HG03135 (cell line): ENCODE measurements at regions not wholly inside any gene's neighbourhood (a gene's known extent, or its start where the extent isn't known, plus 50 kb on each side); places are given as distances from the start of the nearest gene placed in this dataset.
A peak's percentile ranks its signal among the peaks of the same experiment; 100 is the strongest.
"Not testable (repeated sequence)": the region's sequence is repeated elsewhere in the genome, so short reads cannot be mapped to it uniquely, and the experiment has no call there.

Source experiments
- ATAC-seq: cut with Tn5 transposase; IDR thresholded peaks from one replicate; pipeline ENCODE4 v1.9.1; 2021; ENCODE audit warnings: mild to moderate bottlenecking, moderate library complexity; ENCODE audit not compliant: unreplicated experiment

DNA sequence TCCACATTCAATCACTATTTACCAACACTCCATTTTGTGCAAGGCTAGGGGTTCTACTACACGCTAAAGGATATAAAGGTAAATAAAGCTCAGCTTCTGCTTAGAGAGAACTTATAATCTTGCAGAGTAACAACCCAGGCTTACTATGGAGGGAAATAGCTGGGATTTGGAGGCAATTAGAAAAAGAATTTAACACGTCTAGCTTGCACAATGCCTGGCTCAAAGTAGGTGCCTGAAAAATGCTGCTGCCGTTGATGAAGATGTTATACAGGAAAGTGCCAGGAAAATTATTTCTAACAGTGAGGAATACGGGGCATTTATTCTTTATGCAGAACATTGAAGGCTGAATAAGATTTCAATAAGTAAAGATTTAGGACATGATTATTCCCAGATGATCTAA is 214.2 kb downstream of the KITLG start:
- no peak for ATAC-seq

DNA sequence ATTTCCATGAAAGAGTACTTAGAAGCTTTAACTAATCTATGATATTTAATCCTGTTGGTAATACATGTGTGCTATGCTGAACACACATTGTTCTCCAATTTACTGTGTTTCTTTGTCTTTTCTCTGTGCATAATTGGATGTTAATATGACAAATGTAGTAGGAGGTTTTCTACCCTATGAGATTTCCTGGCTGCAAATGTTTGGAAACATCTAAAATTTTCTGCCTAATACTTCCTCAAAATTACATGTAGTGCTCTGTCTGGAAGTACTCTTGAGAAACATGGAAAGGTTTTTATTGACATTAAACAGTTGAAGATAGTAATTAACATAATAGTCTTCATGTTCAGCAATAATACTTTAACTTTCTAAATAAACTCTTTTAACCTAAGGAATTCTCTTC is 213.0 kb downstream of the KITLG start:
- ATAC-seq = no peak

DNA sequence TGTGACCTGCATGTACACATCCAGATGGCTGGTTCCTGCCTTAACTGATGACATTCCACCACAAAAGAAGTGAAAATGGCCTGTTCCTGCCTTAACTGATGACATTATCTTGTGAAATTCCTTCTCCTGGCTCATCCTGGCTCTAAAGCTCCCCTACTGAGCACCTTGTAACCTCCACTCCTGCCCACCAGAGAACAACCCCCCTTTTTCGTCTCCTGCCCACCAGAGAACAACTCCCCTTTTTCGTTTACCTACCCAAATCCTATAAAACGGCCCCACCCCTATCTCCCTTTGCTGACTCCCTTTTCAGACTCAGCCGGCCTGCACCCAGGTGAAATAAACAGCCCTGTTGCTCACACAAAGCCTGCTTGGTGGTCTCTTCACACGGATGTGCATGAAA is 212.2 kb downstream of the KITLG start:
- ATAC-seq = not testable (repeated sequence)

DNA sequence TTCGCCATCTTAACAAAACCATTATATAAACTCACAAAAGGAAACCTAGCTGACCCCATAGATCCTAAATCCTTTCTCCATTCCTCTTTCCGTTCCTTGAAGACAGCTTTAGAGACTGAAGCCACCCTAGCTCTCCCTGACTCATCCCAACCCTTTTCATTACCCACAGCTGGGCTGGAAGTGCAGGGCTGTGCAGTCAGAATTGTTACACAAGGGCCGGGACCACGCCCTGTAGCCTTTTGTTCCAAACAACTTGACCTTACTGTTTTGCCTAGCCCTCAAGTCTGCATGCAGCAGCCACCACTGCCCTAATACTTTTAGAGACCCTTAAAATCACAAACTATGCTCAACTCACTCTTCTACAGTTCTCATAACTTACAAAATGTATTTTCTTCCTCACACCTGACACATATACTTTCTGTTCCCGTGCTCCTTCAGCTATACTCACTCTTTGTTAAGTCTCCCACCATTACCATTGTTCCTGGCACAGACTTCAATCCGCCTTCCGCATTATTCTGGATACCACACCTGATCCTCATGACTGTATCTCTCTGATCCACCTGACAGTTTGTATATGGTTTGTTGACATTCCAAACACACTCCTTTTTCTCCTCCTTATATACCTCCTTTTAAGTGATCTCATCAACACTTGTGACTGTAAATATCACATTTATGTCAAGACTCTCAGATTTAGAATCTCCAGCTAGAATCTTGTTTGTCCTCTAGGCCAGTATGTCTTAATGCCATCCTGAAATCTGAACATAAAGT is 208.7 kb downstream of the KITLG start:
- no peak for ATAC-seq

DNA sequence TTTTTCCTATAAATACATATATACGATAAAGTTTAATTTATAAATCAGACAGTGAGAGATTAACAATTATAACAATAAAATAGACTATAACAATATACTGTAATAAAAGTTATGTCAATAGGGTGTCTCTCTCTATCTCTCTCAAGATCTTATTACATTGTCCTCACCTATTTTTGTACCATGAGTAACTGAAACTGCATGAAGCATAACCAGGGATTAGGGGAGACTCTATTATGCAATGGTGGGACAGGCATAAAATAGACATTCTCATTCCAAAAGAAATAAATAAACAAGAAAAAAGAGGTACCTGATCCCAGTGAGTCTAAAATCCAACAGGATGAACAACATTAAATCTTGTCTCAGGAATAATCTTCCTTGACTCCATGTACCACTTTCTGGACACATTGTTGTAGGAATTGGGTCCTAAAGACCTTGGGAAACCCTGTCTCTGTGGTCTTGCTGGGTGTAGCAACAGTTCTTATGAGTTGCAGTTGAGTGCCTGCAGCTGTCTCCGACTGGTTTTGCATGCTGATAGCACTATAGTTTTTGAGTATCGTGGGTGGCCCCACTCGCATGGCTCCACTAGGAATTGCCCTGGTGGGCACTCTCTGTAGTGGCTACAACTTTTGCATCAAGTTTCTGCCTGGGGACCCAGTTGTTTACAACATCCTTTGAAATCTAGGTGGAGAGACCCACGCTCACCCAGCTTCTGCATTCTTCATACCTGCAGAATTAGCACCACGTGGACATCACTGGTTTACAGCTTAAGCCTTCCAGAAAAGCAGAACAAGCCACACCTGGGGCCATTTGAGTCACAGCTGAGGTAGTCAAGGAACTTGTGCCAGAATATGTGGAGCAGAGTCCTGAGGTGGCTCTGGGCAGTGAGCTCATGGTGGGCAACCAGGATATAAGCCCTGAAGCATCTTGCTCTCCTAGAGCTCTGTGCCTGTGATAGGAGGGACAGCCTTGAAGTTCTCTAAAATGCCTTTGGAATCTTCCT is 204.7 kb downstream of the KITLG start:
- no peak for ATAC-seq

DNA sequence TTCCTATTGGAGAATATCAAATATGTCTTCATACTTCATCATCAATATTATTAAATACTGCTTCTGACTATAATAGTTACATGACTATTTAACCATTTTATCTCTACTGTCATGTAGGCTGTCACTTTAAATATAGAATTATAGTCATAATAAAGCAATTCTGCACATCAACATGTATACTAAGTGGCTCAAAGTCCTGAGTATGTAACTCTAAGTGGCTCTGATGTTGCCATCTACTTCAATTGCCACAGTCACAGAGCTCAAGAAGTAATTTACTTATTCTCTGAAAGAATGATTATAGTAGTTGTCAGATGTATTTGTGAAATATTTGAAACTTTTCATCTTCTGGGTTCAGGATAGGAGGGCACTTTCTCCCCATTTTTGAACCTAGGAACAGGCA is 202.3 kb downstream of the KITLG start:
- no peak for ATAC-seq

DNA sequence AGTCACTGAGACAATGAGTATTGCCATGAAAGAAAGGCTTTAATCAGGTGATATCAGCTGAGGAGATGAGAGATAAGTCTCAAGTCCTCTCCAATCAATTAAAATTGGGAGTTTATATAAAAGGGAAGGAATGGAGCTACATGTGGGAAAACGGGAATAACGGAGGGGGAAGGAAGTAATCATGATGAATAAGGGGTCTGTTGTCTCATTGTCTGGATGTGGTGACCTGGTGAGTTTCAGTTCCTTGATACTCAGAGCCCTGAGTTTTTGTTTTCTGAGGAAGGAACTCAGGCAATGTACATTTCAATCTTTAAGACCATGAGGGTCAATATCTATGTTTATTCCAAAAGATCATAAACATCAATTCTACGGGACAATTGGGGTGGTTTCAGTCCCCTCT is 198.8 kb downstream of the KITLG start:
- no peak for ATAC-seq

DNA sequence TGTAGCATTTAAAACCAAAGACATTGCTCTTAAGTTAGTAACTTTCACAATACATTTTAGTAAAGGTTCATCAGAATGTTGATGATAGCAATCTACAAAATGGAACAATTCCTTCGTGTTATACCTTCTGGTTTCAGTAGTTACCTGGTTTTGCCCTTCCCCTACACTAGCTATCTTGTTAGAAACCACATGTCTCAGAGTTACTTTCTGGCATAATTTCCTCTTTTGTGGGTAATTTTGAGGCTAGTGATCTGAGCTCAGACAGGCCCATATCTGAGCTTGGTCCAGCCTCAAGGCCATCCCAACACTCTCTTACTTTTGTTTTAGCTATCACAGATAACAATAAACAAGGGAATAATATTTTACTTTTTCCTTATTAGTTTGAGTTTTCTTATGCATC is 196.9 kb downstream of the KITLG start:
- no peak for ATAC-seq

DNA sequence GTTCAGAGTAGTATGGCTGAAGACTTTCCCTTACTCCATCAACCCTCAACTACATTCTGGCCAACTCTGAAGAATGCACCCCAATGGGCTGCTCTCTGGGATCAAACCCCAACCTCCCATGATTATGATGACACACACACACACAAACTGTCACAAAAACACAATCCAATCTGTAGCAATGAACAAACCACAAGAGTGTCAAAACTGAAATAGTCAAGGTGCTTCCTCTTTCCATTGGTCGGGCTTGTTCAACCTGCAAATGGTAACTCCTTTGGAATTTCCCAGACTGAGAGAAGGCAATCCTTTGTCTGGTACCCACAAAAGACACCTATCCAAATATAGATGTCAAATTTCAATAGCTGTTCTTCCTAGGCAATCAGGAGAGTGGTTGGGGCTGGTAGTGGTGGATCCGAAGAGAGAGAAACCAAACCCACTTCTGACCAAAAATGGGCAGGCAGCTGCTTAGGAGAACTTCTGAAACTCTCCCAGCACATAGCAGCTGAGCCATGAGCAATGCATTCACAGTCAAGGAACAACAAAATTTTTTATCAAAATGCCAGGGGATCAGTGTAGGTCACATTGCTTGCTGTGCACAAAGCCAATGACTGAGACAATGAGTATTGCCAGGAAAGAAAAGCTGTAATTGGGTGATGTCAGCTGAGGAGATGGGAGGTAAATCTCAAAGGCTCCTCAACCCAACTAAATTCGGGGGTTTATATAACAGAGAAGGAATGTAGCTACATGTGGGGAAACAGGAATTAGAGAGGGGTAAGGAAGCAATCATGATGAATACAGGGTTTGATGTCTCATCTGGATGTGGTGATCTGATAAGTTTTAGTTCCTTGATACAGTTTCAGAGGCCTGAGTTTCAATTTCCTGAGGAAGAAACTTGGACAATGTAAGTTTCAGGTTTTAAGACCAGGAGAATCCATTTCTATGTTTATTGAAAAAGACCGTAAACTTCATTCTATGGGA is 191.4 kb downstream of the KITLG start:
- ATAC-seq = no peak

DNA sequence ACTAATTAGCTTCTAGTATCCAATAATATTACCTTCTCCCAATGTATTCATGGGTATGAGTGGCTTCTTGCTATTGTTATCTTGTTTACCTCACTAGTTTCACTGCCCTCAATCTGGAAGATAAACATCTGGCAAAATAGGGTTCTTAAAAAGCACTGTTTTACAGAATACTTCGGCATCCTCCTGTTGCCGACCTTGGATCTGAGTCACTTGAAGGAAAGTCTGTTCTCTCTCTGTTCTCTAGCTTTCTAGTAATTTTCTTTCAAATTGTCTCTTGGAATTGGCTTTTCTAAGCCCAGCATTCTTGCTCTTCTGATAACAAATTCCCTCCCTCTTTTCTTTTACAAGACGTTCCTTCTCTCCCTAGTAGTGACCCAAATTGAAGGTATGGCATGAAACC is 189.5 kb downstream of the KITLG start:
- no peak for ATAC-seq

DNA sequence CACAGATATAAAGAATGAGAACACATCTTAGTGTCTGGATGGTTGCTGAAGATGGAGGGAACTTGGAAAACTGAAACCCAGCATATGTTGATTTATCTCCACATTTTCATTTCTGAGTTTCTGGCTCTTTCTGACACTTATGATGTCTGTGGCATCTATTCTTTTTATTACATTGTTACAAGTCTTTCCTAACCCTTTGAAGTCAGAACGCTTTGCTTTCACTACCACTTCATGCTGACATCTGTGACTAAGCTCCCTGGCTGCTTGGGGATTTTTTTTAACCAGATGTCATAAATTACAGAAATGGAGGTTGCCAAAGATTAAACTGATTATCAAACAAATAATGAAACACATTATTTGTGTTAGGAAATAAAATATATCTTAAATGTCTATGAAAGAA is 188.7 kb downstream of the KITLG start:
- peak; percentile 48 for ATAC-seq

DNA sequence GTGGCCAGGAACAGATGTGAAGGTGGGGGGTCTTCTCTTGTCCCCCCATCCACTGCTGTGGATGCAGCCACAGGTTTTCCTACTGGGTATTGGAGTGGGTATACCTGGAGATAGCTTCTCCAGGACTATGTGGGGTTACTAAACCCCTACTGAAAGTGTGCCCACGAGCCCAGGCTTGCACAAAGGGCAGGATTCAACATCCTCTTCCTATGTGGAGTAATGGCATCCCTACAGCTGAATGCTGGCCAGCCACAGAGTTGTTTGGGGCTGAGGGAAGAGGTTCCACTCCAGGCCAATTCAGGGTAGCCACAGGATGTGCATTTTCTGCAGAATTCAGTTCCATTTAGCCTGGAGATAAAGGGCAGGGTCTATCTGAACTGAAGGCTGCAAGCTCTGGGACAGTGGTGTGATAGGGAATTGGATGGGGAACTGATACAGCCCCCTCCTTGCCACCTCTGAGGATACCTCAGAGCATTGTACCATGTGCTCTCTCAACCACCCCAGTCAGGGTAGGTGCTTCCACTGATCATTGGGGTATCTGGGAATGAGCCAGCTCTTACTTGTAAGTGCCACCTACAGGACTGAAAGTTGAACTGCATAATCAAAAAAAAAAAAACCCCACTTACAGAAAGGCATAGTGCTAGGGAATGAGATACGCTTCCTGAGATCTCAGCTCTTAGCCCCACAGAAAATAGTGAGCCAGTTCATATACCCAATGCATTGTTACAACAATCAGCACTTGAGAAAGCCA is 187.1 kb downstream of the KITLG start:
- no peak for ATAC-seq

DNA sequence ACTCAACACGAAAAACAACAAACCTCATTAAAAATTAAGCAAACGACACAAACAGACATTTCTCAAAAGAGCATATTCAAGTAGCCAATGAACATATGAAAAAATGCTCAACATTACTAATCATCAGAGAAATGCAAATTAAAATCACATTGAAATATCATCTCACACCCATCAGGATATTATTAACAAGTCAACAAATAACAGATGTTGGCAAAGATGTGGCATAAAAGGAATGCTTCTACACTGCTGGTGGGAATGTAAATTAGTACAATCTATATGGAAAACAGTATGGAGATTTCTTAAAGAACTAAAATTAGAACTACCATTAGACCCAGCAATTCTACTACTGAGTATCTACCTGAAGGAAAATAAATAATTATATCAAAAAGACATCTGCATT is 182.2 kb downstream of the KITLG start:
- no peak for ATAC-seq

DNA sequence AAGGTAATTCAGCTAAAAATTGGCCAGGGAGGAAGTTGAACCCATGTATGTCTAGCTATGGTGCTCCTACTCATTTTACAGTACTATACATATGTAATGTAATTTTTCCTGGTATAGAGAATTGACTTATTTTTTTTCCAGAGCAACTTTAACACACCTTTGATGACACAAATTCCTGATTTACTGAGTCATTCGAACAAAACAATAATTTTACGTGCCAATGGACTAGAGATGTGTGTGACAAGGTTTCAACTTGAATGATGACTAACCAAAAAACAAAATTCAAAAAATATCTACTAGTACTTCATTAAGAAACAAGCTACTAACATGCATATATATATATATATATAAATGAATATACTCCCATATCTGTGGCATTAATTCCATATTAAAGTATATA is 180.5 kb downstream of the KITLG start:
- no peak for ATAC-seq

DNA sequence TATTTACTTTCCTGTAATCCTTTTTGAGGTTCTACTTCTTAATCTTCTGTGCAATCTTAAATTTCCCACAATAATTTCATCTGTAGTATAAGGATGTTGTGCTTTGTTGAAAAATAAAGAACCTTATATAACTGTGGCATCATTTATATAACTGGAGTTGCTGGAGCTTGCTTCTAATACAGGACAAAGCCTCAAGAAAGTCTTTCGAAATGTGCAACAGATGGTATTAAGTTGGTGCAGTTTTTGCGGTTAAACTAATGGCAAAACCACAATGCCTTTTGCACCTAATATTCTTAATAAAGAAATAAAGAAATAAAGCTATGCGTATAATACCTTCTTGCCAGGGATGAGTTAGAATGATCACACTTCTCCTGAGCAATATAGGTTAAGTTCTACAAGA is 180.0 kb downstream of the KITLG start:
- ATAC-seq = no peak

DNA sequence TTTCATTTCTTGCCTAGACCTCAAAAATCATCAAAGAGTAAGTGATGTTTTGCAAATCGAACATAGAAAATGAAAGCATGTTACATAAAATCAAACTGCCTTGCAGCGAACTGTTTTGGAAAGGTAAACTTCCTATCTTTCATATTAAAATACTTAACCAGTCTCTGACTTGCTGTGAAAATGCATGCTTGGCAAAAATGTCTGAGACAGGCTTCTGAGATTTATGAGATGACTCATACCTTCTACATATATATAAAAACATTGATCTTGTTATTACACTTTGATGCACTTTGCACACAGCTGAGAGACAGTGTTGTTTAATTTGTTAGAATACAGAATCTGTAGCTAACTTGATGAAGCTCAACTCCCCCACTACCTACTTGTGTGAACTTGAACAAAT is 179.1 kb downstream of the KITLG start:
- ATAC-seq = no peak

DNA sequence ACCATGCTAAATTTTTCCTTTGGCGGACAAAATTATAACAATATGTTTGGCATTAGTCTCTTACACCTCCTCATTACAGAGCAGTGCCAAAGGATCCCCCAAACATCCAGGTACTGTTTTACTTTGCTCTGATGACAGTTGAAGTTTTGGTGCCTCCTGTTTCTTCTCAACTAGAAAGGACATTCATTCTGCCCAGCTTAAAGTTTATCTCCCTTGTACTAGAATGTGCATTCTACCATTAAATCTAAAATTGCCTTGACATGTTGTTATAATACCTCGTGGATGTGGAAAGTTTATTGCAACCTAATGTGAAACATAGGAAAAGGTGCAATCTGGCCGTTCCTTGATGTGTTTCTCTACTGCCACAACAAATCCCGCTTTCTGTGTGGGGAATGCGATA is 173.4 kb downstream of the KITLG start:
- no peak for ATAC-seq

DNA sequence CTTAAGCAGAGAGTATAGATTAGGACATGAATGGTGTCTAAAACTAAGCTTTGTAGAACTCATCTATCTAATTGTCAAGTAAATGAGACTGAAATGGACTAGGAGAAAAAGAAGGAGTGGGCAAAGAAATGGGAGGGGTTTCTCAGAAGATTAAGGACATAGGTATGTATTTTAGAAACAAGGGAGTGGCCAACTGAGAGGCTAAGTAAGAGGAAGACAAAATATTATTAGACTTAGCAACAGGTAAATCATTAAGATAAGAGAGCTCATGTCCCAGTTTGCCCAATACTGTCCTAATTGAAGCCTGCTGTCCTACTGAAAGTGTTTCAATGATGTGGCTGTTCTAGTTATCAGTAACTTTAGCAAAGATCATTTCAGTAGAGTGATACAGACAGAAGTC is 171.4 kb downstream of the KITLG start:
- ATAC-seq = no peak

DNA sequence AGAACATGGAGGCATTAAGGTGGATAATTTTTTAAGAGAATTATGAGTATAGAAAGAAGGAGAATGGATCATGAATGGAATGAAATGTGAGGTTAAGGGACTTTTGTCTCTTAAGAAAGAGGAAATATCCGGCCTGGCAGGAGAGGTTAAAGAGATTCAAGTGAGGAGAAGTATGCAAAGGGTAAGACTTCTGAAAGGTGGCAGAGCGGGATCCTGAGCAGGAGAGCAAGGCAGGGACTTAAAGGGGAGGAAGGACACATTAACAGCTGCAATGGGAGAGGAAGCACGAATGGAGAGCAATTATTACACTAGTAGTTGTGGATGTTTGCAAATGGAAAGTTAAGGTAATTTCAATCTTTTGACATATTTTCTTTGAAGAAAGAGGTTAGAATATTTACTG is 171.0 kb downstream of the KITLG start:
- no peak for ATAC-seq

DNA sequence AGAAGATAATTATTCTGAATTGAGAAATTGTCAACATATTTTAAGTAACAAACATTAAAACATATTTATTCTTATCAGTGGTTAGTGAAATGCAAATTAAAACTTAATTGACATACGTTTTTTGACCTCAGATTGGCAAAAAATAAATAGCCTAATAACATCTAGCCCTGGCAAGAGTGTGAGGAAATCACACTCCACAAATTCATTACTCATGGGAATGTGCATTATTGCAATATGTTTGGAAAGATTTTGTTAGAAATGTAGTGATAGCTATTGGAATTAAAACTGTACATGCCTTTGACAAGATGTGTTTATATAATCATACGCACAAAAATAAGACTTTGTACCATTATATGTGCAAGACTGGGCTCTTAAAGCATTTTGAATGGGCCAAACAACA is 168.6 kb downstream of the KITLG start:
- no peak for ATAC-seq
